ENCODE measurements at regions not wholly inside any gene's neighbourhood (a gene's known extent, or its start where the extent isn't known, plus 50 kb on each side); places are given as distances from the start of the nearest gene placed in this dataset.

DNA sequence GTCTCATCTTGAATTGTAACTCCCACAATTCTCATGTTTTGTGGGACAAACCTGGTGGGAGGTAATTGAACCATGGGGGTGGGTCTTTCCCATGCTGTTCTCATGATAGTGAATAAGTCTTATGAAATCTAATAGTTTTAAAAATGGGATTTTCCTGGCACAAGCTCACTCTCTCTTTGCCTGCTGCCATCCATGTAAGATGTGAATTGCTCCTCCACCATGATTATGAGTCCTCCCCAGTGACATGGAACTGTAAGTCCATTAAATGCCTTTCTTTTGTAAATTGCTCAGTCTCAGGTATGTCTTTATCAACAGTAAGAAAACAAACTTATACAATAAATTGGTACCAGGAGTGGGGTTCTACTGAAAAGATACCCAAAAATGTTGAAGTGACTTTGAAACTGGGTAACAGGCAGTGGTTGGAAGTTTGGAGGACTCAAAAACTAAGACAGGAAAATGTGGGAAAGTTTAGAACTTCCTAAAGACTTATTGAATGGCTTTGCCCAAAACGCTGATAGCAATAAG lies 601.4 kb downstream of the ZEB2 start:
- TF ChIP-seq, protein P1, sequence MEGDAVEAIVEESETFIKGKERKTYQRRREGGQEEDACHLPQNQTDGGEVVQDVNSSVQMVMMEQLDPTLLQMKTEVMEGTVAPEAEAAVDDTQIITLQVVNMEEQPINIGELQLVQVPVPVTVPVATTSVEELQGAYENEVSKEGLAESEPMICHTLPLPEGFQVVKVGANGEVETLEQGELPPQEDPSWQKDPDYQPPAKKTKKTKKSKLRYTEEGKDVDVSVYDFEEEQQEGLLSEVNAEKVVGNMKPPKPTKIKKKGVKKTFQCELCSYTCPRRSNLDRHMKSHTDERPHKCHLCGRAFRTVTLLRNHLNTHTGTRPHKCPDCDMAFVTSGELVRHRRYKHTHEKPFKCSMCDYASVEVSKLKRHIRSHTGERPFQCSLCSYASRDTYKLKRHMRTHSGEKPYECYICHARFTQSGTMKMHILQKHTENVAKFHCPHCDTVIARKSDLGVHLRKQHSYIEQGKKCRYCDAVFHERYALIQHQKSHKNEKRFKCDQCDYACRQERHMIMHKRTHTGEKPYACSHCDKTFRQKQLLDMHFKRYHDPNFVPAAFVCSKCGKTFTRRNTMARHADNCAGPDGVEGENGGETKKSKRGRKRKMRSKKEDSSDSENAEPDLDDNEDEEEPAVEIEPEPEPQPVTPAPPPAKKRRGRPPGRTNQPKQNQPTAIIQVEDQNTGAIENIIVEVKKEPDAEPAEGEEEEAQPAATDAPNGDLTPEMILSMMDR (IDR thresholded peaks at IDR 0.05; ENCODE audit: insufficient read depth, low read length, poor library complexity, severe bottlenecking): no peak
- TF ChIP-seq EZH2phosphoT487 (conservative IDR thresholded peaks at IDR 0.05; ENCODE audit: low read length): no peak

Measured in SU-DHL-6 (cell line).